ENCODE measurements at regions not wholly inside any gene's neighbourhood (a gene's known extent, or its start where the extent isn't known, plus 50 kb on each side); places are given as distances from the start of the nearest gene placed in this dataset.

DNA sequence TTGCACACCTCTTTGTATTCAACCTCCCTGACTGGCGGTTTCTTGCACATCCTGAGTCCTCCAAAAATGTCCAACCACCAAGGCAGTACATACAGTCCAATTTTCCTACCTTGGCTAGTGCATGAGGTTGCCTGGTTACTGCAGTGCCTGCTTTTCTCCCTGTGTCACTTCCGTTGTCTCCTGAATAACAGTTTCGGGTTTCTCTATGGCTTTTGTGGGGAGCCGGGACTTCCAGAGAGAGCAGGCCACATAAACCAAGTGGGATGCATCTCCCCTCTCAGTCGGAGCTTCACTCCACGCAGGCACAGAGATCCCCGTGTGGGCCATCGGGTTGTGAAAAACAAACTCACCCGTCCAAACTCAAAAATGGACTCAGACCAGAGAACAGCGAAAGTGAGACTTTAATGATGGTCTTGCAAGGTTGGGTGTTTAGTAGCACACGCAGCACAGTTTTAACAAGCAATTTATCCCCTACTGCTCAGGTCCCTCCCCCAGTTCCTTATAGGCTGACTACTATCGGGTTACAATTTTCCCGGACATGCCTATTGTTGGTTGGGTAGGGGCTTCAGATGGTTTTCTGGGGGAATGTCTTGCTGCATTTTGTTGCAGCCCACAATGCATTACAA lies 173.1 kb downstream of the POU4F1 start:
- H3K9me3 ChIP-seq (ENCODE audit: control extremely low read depth in 1 of 3, control insufficient read depth in 2 of 3, insufficient read depth in 1 of 3, low read length in 2 of 3): peaks cover 0 to 1% (median 0%) of the 10 kb centered on the region in 3 donors
- no peaks in the 10 kb centered on the region for H3K9me3 Mint-ChIP-seq (ENCODE audit: insufficient read depth)

DNA sequence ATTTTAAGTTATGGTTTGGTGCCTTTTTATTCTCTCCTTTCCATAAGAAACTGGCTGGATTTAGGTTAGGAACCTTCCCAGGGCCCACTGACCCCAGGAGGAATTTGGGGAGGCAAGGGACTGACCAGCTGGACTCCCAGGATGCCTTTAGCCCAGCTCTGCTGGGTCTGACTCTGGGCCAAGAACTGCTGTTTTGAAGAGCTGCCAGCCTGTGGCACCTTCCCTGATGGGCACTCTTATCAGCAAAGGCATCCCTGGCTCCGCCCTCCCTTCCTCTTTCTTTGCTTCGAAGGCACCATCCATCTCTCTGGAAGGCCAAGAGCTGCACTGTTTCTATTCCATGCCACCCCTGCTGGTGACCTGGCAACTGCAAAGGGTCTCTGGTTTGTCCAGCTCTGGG lies 174.7 kb downstream of the POU4F1 start:
- intact Hi-C loops (cut with micrococcal nuclease): no loop called here
- H3K4me3 Mint-ChIP-seq: no peak overlapping the region
- no peaks in the 10 kb centered on the region for H3K36me3 ChIP-seq (replicated peaks in 1 of 2; ENCODE audit: control extremely low read depth in 1 of 2, control insufficient read depth in 1 of 2, extremely low read depth in 1 of 2, insufficient read depth in 2 of 2, low read length in 1 of 2)
- no peak overlapping the region for H2AFZ ChIP-seq (ENCODE audit: insufficient read depth, low read depth, low read length, poor library complexity, severe bottlenecking)
- no peaks in the 10 kb centered on the region for H3K79me2 ChIP-seq (ENCODE audit: control insufficient read depth, insufficient read depth, low read length)
- no peaks in the 10 kb centered on the region for H3K9me3 Mint-ChIP-seq (ENCODE audit: insufficient read depth)
- no peak overlapping the region for H3K27ac Mint-ChIP-seq
- WGBS (ENCODE audit: insufficient coverage): 56% methylated on average over 2 of the region's 2 CpGs
- no peaks in the 10 kb centered on the region for H3K27me3 Mint-ChIP-seq
- H3K4me1 ChIP-seq (ENCODE audit: control insufficient read depth in 2 of 2, insufficient read depth in 2 of 2, low read length in 2 of 2): no peaks in the 10 kb centered on the region
- TF ChIP-seq, protein P1, sequence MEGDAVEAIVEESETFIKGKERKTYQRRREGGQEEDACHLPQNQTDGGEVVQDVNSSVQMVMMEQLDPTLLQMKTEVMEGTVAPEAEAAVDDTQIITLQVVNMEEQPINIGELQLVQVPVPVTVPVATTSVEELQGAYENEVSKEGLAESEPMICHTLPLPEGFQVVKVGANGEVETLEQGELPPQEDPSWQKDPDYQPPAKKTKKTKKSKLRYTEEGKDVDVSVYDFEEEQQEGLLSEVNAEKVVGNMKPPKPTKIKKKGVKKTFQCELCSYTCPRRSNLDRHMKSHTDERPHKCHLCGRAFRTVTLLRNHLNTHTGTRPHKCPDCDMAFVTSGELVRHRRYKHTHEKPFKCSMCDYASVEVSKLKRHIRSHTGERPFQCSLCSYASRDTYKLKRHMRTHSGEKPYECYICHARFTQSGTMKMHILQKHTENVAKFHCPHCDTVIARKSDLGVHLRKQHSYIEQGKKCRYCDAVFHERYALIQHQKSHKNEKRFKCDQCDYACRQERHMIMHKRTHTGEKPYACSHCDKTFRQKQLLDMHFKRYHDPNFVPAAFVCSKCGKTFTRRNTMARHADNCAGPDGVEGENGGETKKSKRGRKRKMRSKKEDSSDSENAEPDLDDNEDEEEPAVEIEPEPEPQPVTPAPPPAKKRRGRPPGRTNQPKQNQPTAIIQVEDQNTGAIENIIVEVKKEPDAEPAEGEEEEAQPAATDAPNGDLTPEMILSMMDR (IDR thresholded peaks at IDR 0.05): no peak
- no peak for TF ChIP-seq EZH2 (IDR thresholded peaks at IDR 0.05; ENCODE audit: borderline replicate concordance, insufficient read depth, low read depth, low read length, poor library complexity, severe bottlenecking)
- H3K27me3 ChIP-seq (replicated peaks in 1 of 4; ENCODE audit: control extremely low read depth in 1 of 4, control insufficient read depth in 3 of 4, insufficient read depth in 4 of 4, low read length in 3 of 4): peaks cover 0 to 2% (median 0%) of the 10 kb centered on the region in 4 experiments
- no peaks in the 10 kb centered on the region for H4K20me1 ChIP-seq (ENCODE audit: control insufficient read depth, insufficient read depth, low read length, poor library complexity, severe bottlenecking)
- H3K4me1 Mint-ChIP-seq: no peaks in the 10 kb centered on the region
- H3K4me3 ChIP-seq (ENCODE audit: control extremely low read depth in 1 of 5, extremely low read depth in 1 of 5, insufficient read depth in 1 of 5, low read depth in 2 of 5, low read length in 4 of 5): no peak overlapping the region
- no peak for DNase-seq
- POLR2A ChIA-PET: no interaction called here
- ATAC-seq (ENCODE audit: low read depth): no peak
- CTCF ChIA-PET: no interaction called here
- no peak overlapping the region for H3K4me2 ChIP-seq (replicated peaks; ENCODE audit: low read depth, low read length, poor library complexity, severe bottlenecking)
- H3K9ac ChIP-seq (ENCODE audit: low read length): no peak overlapping the region
- H3K9me3 ChIP-seq (ENCODE audit: control extremely low read depth in 1 of 3, control insufficient read depth in 2 of 3, insufficient read depth in 1 of 3, low read length in 2 of 3): peaks cover 0 to 1% (median 0%) of the 10 kb centered on the region in 3 donors
- no peak overlapping the region for H3K27ac ChIP-seq (ENCODE audit: low read length in 2 of 2)

More for the DNA sequence above, 173.1 kb downstream of the POU4F1 start:
- CTCF ChIA-PET: no interaction called here
- H3K4me3 ChIP-seq (ENCODE audit: control extremely low read depth in 1 of 5, extremely low read depth in 1 of 5, insufficient read depth in 1 of 5, low read depth in 2 of 5, low read length in 4 of 5): no peak overlapping the region
- 85% methylated on average over 6 of the region's 13 CpGs for WGBS (ENCODE audit: insufficient coverage)
- H3K9ac ChIP-seq (ENCODE audit: low read length): no peak overlapping the region
- no peaks in the 10 kb centered on the region for H4K20me1 ChIP-seq (ENCODE audit: control insufficient read depth, insufficient read depth, low read length, poor library complexity, severe bottlenecking)
- DNase-seq: no peak
- intact Hi-C loops (cut with micrococcal nuclease): no loop called here
- Mint-ChIP-seq H3K27ac (no peak overlapping the region), H3K27me3 (no peaks in the 10 kb centered on the region), H3K4me1 (no peaks in the 10 kb centered on the region), H3K4me3 (no peak overlapping the region)
- TF ChIP-seq, protein P1 (IDR thresholded peaks at IDR 0.05): no peak
- no peak for TF ChIP-seq EZH2 (IDR thresholded peaks at IDR 0.05; ENCODE audit: borderline replicate concordance, insufficient read depth, low read depth, low read length, poor library complexity, severe bottlenecking)
- H3K79me2 ChIP-seq (ENCODE audit: control insufficient read depth, insufficient read depth, low read length): no peaks in the 10 kb centered on the region
- no peak overlapping the region for H2AFZ ChIP-seq (ENCODE audit: insufficient read depth, low read depth, low read length, poor library complexity, severe bottlenecking)
- H3K4me2 ChIP-seq (replicated peaks; ENCODE audit: low read depth, low read length, poor library complexity, severe bottlenecking): no peak overlapping the region
- no peaks in the 10 kb centered on the region for H3K4me1 ChIP-seq (ENCODE audit: control insufficient read depth in 2 of 2, insufficient read depth in 2 of 2, low read length in 2 of 2)
- H3K36me3 ChIP-seq (replicated peaks in 1 of 2; ENCODE audit: control extremely low read depth in 1 of 2, control insufficient read depth in 1 of 2, extremely low read depth in 1 of 2, insufficient read depth in 2 of 2, low read length in 1 of 2): no peaks in the 10 kb centered on the region
- POLR2A ChIA-PET: no interaction called here
- H3K27me3 ChIP-seq (replicated peaks in 1 of 4; ENCODE audit: control extremely low read depth in 1 of 4, control insufficient read depth in 3 of 4, insufficient read depth in 4 of 4, low read length in 3 of 4): peaks cover 0 to 2% (median 0%) of the 10 kb centered on the region in 4 experiments
- ATAC-seq (ENCODE audit: low read depth): no peak
- H3K27ac ChIP-seq (ENCODE audit: low read length in 2 of 2): no peak overlapping the region

All from B cell (primary cell).